ENCODE measurements at regions not wholly inside any gene's neighbourhood (a gene's known extent, or its start where the extent isn't known, plus 50 kb on each side); places are given as distances from the start of the nearest gene placed in this dataset.
"Not testable (repeated sequence)": the region's sequence is repeated elsewhere in the genome, so short reads cannot be mapped to it uniquely, and the experiment has no call there.

DNA sequence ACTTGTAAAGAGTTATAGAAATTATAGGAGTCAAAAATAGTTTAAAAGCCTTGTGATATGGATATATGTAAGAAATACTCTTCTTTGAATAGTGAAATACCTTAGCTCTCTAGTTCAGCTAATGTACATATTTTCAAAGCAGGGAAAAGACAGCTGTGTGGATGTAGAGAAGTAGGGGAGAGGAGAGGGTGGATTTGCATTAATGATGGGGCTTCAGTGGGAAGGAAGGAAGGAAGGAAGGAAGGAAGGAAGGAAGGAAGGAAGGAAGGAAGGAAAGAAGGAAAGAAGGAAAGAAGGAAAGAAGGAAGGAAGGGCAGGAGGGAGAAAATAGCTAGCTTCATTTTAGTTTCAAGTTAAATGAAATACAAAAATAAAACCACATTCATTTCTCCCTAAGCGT is 62.4 kb upstream of the RGS1 start:
- no peak overlapping the region for H2BK15ac ChIP-seq (ENCODE audit: low read length)
- no peak overlapping the region for H2BK5ac ChIP-seq (ENCODE audit: low read length)
- no peak overlapping the region for H2AFZ ChIP-seq (ENCODE audit: low read length)
- no CpG with 5 or more reads among the region's 1 CpG for WGBS, 2 donors (ENCODE audit: extremely low coverage in 2 of 2, insufficient read length in 2 of 2, insufficient replicate concordance in 1 of 2)
- no peak overlapping the region for H2AK5ac ChIP-seq (ENCODE audit: low read depth, low read length)
- DNase-seq (ENCODE audit: low spot score) = no peak
- no peak overlapping the region for H2BK12ac ChIP-seq (ENCODE audit: low read length)
- H3K4me1 ChIP-seq (ENCODE audit: control insufficient read depth in 2 of 2, insufficient read depth in 1 of 2, low read depth in 1 of 2, low read length in 2 of 2) = peaks cover 2 to 4% of the 10 kb centered on the region in 2 donors
- H3K4me3 ChIP-seq (ENCODE audit: low read length in 2 of 2) = no peak overlapping the region
- no peak overlapping the region for H3K23ac ChIP-seq (ENCODE audit: low read depth, low read length, poor library complexity)
- no peaks in the 10 kb centered on the region for H3K36me3 ChIP-seq (replicated peaks in 1 of 2; ENCODE audit: control insufficient read depth in 2 of 2, insufficient read depth in 2 of 2, low read length in 2 of 2)
- no peak overlapping the region for H3K18ac ChIP-seq (ENCODE audit: low read length)
- H4K91ac ChIP-seq (ENCODE audit: low read depth, low read length, poor library complexity) = no peak overlapping the region
- no peak overlapping the region for H3K27ac ChIP-seq (replicated peaks; ENCODE audit: low read length)
- no peaks in the 10 kb centered on the region for H3K9me3 ChIP-seq (replicated peaks in 1 of 2; ENCODE audit: control insufficient read depth in 2 of 2, insufficient read depth in 1 of 2, low read depth in 1 of 2, low read length in 2 of 2)
- no peak overlapping the region for H4K8ac ChIP-seq (ENCODE audit: low read depth, low read length)
- no peak overlapping the region for H3K9ac ChIP-seq (ENCODE audit: low read depth, low read length, poor library complexity)
- no peak overlapping the region for H3K14ac ChIP-seq (ENCODE audit: low read length)
- H3K27me3 ChIP-seq (ENCODE audit: control insufficient read depth in 3 of 3, insufficient read depth in 3 of 3, low read depth in 1 of 3, low read length in 3 of 3) = no peaks in the 10 kb centered on the region
- H3K4ac ChIP-seq (ENCODE audit: low read length) = no peak overlapping the region
- no peak overlapping the region for H3K4me2 ChIP-seq (ENCODE audit: insufficient read depth, low read length, poor library complexity, severe bottlenecking)
- H3K79me1 ChIP-seq (ENCODE audit: low read depth, low read length) = no peaks in the 10 kb centered on the region
- no peak overlapping the region for H2BK120ac ChIP-seq (ENCODE audit: low read depth, low read length)

DNA sequence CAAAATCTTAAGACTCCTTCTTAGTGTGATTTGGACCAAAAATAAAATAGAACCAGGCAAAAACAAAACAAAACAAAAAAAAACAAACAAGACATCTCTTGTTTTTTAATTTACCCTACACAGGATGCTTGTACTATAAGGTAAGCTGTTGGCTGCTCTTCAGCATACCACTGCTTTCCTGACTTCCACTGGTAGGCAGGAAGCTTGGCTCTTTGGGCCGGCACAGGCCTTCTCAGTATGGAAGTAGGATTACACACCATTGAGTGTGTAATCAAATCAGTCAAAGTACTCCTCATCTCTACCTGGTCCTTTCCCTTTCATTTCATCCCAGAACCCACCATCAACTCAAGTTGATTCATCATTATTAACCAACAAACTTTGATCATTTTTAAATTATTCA is 61.9 kb upstream of the RGS1 start:
- Histone ChIP-seq H3K23ac (ENCODE audit: low read depth, low read length, poor library complexity) (no peak overlapping the region), H2BK5ac (ENCODE audit: low read length) (no peak overlapping the region), H4K8ac (ENCODE audit: low read depth, low read length) (no peak overlapping the region), H3K14ac (ENCODE audit: low read length) (no peak overlapping the region), H3K27me3 (ENCODE audit: control insufficient read depth in 3 of 3, insufficient read depth in 3 of 3, low read depth in 1 of 3, low read length in 3 of 3) (no peaks in the 10 kb centered on the region), H2BK12ac (ENCODE audit: low read length) (no peak overlapping the region), H3K4me1 (ENCODE audit: control insufficient read depth in 2 of 2, insufficient read depth in 1 of 2, low read depth in 1 of 2, low read length in 2 of 2) (peaks cover 2 to 4% of the 10 kb centered on the region in 2 donors), H3K27ac (replicated peaks; ENCODE audit: low read length) (no peak overlapping the region), H2AK5ac (ENCODE audit: low read depth, low read length) (no peak overlapping the region), H2AFZ (ENCODE audit: low read length) (no peak overlapping the region), H3K9ac (ENCODE audit: low read depth, low read length, poor library complexity) (no peak overlapping the region), H3K9me3 (replicated peaks in 1 of 2; ENCODE audit: control insufficient read depth in 2 of 2, insufficient read depth in 1 of 2, low read depth in 1 of 2, low read length in 2 of 2) (no peaks in the 10 kb centered on the region), H3K18ac (ENCODE audit: low read length) (no peak overlapping the region), H3K79me1 (ENCODE audit: low read depth, low read length) (no peaks in the 10 kb centered on the region), H2BK120ac (ENCODE audit: low read depth, low read length) (no peak overlapping the region), H2BK15ac (ENCODE audit: low read length) (no peak overlapping the region), H3K36me3 (replicated peaks in 1 of 2; ENCODE audit: control insufficient read depth in 2 of 2, insufficient read depth in 2 of 2, low read length in 2 of 2) (no peaks in the 10 kb centered on the region), H4K91ac (ENCODE audit: low read depth, low read length, poor library complexity) (no peak overlapping the region), H3K4ac (ENCODE audit: low read length) (no peak overlapping the region), H3K4me3 (ENCODE audit: low read length in 2 of 2) (no peak overlapping the region), H3K4me2 (ENCODE audit: insufficient read depth, low read length, poor library complexity, severe bottlenecking) (no peak overlapping the region)
- no CpG with 5 or more reads among the region's 1 CpG for WGBS, 2 donors (ENCODE audit: extremely low coverage in 2 of 2, insufficient read length in 2 of 2, insufficient replicate concordance in 1 of 2)
- DNase-seq (ENCODE audit: low spot score) = no peak

DNA sequence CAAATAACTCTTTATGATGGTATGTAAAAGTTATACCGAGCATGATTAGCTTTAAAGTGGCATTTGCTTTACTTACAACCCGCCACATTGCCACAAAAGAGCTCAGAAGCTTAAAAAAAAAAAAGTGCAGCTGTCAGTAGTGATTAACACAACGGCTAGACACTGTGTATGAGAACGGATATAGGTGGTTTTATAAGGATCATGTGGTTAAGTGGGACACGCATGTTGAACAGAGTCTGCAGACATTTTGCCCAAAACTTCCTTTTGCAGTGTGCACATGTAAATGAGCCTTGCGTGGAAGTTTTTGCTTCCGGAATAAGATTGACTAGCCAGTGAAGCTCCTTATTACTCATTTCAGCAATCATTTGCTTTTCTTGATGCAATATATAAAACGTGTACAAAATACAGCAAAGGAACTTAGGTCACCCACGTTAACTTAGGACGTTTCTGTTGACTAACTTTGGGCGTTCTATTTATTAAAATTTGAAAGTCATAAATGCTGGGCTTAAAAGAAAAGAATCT is 58.7 kb upstream of the RGS1 start:
- Histone ChIP-seq H3K36me3 (replicated peaks in 1 of 2; ENCODE audit: control insufficient read depth in 2 of 2, insufficient read depth in 2 of 2, low read length in 2 of 2) (no peaks in the 10 kb centered on the region), H2BK5ac (ENCODE audit: low read length) (no peak overlapping the region), H3K4me3 (ENCODE audit: low read length in 2 of 2) (no peak overlapping the region), H3K4ac (ENCODE audit: low read length) (no peak overlapping the region), H2BK15ac (ENCODE audit: low read length) (no peak overlapping the region), H3K18ac (ENCODE audit: low read length) (no peak overlapping the region), H4K8ac (ENCODE audit: low read depth, low read length) (no peak overlapping the region), H4K91ac (ENCODE audit: low read depth, low read length, poor library complexity) (no peak overlapping the region), H2AK5ac (ENCODE audit: low read depth, low read length) (no peak overlapping the region), H3K4me2 (ENCODE audit: insufficient read depth, low read length, poor library complexity, severe bottlenecking) (no peak overlapping the region), H3K27ac (replicated peaks; ENCODE audit: low read length) (no peak overlapping the region), H3K4me1 (ENCODE audit: control insufficient read depth in 2 of 2, insufficient read depth in 1 of 2, low read depth in 1 of 2, low read length in 2 of 2) (peaks cover 2 to 4% of the 10 kb centered on the region in 2 donors), H3K9ac (ENCODE audit: low read depth, low read length, poor library complexity) (no peak overlapping the region), H3K27me3 (ENCODE audit: control insufficient read depth in 3 of 3, insufficient read depth in 3 of 3, low read depth in 1 of 3, low read length in 3 of 3) (no peaks in the 10 kb centered on the region), H2AFZ (ENCODE audit: low read length) (peak overlapping the region; percentile 35), H3K23ac (ENCODE audit: low read depth, low read length, poor library complexity) (no peak overlapping the region), H3K79me1 (ENCODE audit: low read depth, low read length) (no peaks in the 10 kb centered on the region), H2BK12ac (ENCODE audit: low read length) (no peak overlapping the region), H2BK120ac (ENCODE audit: low read depth, low read length) (no peak overlapping the region), H3K14ac (ENCODE audit: low read length) (no peak overlapping the region), H3K9me3 (replicated peaks in 1 of 2; ENCODE audit: control insufficient read depth in 2 of 2, insufficient read depth in 1 of 2, low read depth in 1 of 2, low read length in 2 of 2) (no peaks in the 10 kb centered on the region)
- WGBS, 2 donors (ENCODE audit: extremely low coverage in 2 of 2, insufficient read length in 2 of 2, insufficient replicate concordance in 1 of 2) = no CpG with 5 or more reads among the region's 11 CpGs
- DNase-seq (ENCODE audit: low spot score) = no peak

DNA sequence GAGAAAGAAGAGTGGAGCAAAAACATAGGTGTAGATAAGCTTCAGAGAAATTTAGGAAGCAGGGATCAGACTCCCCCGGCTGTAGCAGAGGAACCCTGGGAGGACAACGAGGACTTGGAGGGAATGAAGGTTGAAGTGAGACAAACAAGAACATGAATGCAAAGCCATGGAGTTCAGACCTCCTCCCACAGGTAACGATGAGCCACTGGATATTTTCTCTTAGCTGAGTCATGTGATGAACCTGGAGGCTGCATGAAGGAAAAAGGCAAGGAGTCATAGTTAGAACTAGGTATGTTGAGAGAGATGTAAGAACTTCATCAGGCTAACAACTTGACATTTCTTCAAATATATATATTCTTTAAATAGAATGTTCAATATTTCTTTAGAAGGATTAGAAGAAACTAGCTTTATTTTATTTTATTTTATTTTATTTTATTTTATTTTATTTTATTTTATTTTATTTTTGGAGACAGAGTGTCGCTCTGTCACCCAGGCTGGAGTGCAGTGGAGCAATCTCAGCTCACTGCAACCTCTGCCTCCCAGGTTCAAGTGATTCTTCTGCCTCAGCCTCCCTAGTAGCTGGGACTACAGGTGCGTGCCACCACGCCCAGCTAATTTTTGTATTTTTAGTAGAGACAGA is 57.7 kb upstream of the RGS1 start:
- H2AFZ ChIP-seq (ENCODE audit: low read length); H3K4me2 ChIP-seq (ENCODE audit: insufficient read depth, low read length, poor library complexity, severe bottlenecking); H3K14ac ChIP-seq (ENCODE audit: low read length); H2AK5ac ChIP-seq (ENCODE audit: low read depth, low read length); H3K9me3 ChIP-seq (replicated peaks in 1 of 2; ENCODE audit: control insufficient read depth in 2 of 2, insufficient read depth in 1 of 2, low read depth in 1 of 2, low read length in 2 of 2); H4K8ac ChIP-seq (ENCODE audit: low read depth, low read length); H3K9ac ChIP-seq (ENCODE audit: low read depth, low read length, poor library complexity); H3K27ac ChIP-seq (replicated peaks; ENCODE audit: low read length); H3K4me1 ChIP-seq (ENCODE audit: control insufficient read depth in 2 of 2, insufficient read depth in 1 of 2, low read depth in 1 of 2, low read length in 2 of 2); H2BK120ac ChIP-seq (ENCODE audit: low read depth, low read length); H3K79me1 ChIP-seq (ENCODE audit: low read depth, low read length); H2BK5ac ChIP-seq (ENCODE audit: low read length); H3K27me3 ChIP-seq (ENCODE audit: control insufficient read depth in 3 of 3, insufficient read depth in 3 of 3, low read depth in 1 of 3, low read length in 3 of 3); DNase-seq (ENCODE audit: low spot score); H3K4ac ChIP-seq (ENCODE audit: low read length); H4K91ac ChIP-seq (ENCODE audit: low read depth, low read length, poor library complexity); H3K36me3 ChIP-seq (replicated peaks in 1 of 2; ENCODE audit: control insufficient read depth in 2 of 2, insufficient read depth in 2 of 2, low read length in 2 of 2); H2BK12ac ChIP-seq (ENCODE audit: low read length); H3K23ac ChIP-seq (ENCODE audit: low read depth, low read length, poor library complexity); H3K18ac ChIP-seq (ENCODE audit: low read length); H2BK15ac ChIP-seq (ENCODE audit: low read length); H3K4me3 ChIP-seq (ENCODE audit: low read length in 2 of 2): not testable (repeated sequence)
- no CpG with 5 or more reads among the region's 6 CpGs for WGBS, 2 donors (ENCODE audit: extremely low coverage in 2 of 2, insufficient read length in 2 of 2, insufficient replicate concordance in 1 of 2)

Measured in neuronal stem cell (in vitro differentiated cells).